ENCODE measurements at regions not wholly inside any gene's neighbourhood (a gene's known extent, or its start where the extent isn't known, plus 50 kb on each side); places are given as distances from the start of the nearest gene placed in this dataset.
"Not testable (repeated sequence)": the region's sequence is repeated elsewhere in the genome, so short reads cannot be mapped to it uniquely, and the experiment has no call there.

DNA sequence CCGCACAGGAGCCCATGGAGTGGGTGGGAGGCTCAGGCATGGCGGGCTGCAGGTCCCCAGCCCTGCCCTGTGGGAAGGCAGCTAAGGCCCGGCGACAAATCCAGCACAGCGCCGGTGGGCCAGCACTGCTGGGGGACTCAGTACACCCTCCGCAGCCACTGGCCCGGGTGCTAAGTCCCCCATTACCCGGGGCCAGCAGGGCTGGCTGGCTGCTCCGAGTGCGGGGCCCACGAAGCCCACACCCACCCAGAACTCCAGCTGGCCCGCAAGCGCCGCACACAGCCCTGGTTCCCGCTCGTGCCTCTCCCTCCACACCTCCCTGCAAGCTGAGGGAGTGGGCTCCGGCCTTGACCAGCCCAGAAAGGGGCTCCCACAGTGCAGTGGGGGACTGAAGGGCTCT, 610.0 kb upstream of the NRG3 start:
- TF ChIP-seq, protein P1, sequence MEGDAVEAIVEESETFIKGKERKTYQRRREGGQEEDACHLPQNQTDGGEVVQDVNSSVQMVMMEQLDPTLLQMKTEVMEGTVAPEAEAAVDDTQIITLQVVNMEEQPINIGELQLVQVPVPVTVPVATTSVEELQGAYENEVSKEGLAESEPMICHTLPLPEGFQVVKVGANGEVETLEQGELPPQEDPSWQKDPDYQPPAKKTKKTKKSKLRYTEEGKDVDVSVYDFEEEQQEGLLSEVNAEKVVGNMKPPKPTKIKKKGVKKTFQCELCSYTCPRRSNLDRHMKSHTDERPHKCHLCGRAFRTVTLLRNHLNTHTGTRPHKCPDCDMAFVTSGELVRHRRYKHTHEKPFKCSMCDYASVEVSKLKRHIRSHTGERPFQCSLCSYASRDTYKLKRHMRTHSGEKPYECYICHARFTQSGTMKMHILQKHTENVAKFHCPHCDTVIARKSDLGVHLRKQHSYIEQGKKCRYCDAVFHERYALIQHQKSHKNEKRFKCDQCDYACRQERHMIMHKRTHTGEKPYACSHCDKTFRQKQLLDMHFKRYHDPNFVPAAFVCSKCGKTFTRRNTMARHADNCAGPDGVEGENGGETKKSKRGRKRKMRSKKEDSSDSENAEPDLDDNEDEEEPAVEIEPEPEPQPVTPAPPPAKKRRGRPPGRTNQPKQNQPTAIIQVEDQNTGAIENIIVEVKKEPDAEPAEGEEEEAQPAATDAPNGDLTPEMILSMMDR (IDR thresholded peaks at IDR 0.05) = not testable (repeated sequence)
- not testable (repeated sequence) for TF ChIP-seq POLR2A (IDR thresholded peaks at IDR 0.05)
